Suprapubic skin (tissue), 3 donors: ENCODE measurements at regions not wholly inside any gene's neighbourhood (a gene's known extent, or its start where the extent isn't known, plus 50 kb on each side); places are given as distances from the start of the nearest gene placed in this dataset.

ENCODE experiments used
- CTCF ChIP-seq, 2 donors: fragments of 200-600 bp in 1 of 2; fragments of 450-650 bp in 1 of 2; sonication (generic) in 1 of 2; IDR thresholded peaks; one replicate each; pipeline ENCODE4 v1.5.1; 2016 to 2019; ENCODE audit warnings: antibody characterized with exemption in 2 of 2, mild to moderate bottlenecking in 1 of 2, moderate library complexity in 1 of 2
- EP300 ChIP-seq: sonication (generic); formaldehyde crosslinking; IDR thresholded peaks from one replicate; pipeline ENCODE4 v1.6.1; 2017; ENCODE audit warnings: antibody characterized with exemption

DNA sequence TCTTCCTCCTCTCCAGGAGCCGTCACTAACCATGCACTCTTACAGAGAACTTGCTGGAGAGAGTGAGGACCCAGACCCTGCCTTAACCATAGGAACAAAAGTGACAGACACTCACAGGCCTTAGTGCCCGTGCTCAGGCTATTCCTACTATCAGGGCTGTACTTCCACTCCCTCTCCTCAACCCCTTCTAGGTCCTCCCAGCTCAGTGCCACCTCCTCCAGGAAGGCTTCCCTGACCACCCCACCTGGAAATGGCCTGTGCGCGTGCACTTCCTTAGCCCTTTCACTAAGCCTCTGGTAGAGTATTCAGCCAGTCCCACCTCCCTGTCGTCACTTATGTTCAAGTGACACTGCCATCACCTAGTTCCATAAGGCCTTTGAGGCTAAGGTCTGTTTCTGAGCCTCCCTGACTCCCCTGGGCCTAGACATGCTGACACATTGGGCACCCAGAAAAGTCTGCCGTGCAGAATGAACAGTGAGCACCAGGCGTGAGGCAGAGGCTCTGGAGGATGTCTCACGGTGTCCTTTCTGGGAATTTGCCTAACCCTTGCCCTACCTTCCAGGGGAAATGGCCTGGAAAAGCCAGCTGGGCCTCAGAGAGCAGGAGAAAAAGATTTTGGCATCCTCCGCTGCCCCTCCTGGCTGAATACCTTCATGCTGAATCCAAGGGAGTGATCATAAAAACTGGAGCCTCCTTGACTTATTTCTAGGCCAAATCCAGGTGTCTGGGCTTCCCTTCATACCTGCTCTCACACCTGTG, 108.6 kb upstream of the SMAD3 start:
- TF ChIP-seq CTCF (IDR thresholded peaks at IDR 0.05) (no peak), EP300 (no peak)
